HFFc6 (cell line): ENCODE measurements at regions not wholly inside any gene's neighbourhood (a gene's known extent, or its start where the extent isn't known, plus 50 kb on each side); places are given as distances from the start of the nearest gene placed in this dataset.

Experiments
- DNase-seq: peaks from one replicate; pipeline ENCODE4 v3.0.0-alpha.2; 2018
- H3K27ac Mint-ChIP-seq: 2 replicates; pipeline ENCODE4 v1.8.0; 2020; ENCODE audit warnings: mild to moderate bottlenecking, mixed read lengths
- H3K27me3 Mint-ChIP-seq: 2 replicates; pipeline ENCODE4 v1.8.0; 2021; ENCODE audit warnings: mild to moderate bottlenecking, moderate library complexity, mixed read lengths; ENCODE audit not compliant: insufficient read depth
- H3K36me3 Mint-ChIP-seq: 2 replicates; pipeline ENCODE4 v1.8.0; 2021; ENCODE audit warnings: low read depth, mixed read lengths
- H3K4me1 Mint-ChIP-seq: 2 replicates; pipeline ENCODE4 v1.8.0; 2020; ENCODE audit warnings: low read depth, mixed read lengths
- H3K4me3 Mint-ChIP-seq: 2 replicates; pipeline ENCODE4 v1.8.0; 2020; ENCODE audit warnings: mild to moderate bottlenecking, moderate library complexity, mixed read lengths
- H3K9me3 Mint-ChIP-seq: 2 replicates; pipeline ENCODE4 v1.8.0; 2020; ENCODE audit warnings: mild to moderate bottlenecking, mixed read lengths
- CTCF ChIP-seq: fragments of 200-600 bp; sonication (generic); IDR thresholded peaks from 2 replicates; pipeline ENCODE4 v1.5.0; 2021; ENCODE audit warnings: antibody characterized with exemption, mild to moderate bottlenecking

DNA sequence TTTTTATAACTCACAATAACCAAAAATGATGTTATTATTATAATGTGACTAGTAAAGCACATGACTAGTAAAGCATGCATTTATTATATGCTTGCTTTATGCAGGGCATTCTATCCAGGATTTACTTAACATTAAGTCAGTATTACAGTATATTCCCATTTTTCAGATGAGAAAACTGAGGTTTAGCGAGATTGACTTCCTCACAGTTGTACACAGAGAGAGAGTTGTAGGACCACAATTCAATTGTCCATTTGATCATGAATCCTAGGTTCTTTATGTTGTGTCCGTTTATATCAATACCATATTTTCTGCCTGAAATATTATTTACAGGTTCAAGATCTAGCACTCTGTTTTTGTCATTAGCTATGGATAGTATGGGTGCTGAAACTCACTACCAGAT lies 301.5 kb downstream of the PRL start:
- Mint-ChIP-seq H3K36me3 (no peaks in the 10 kb centered on the region), H3K4me3 (no peak overlapping the region), H3K4me1 (peaks cover 67% of the 10 kb centered on the region), H3K27me3 (no peaks in the 10 kb centered on the region; the same call in 1 of the 2 replicates), H3K27ac (no peak overlapping the region), H3K9me3 (no peaks in the 10 kb centered on the region)
- TF ChIP-seq CTCF: no peak
- DNase-seq: no peak

- no peak for TF ChIP-seq CTCF
- H3K27ac Mint-ChIP-seq: no peak overlapping the region
- no peaks in the 10 kb centered on the region for H3K9me3 Mint-ChIP-seq
- H3K36me3 Mint-ChIP-seq: no peaks in the 10 kb centered on the region
- peaks cover 56% of the 10 kb centered on the region for H3K4me1 Mint-ChIP-seq
- H3K27me3 Mint-ChIP-seq: no peaks in the 10 kb centered on the region; the same call in 1 of the 2 replicates
- DNase-seq: no peak
- no peak overlapping the region for H3K4me3 Mint-ChIP-seq
Measured at GRCh38 chr6:21996425-21997118, 300.3 kb downstream of the PRL start.

- H3K36me3 Mint-ChIP-seq: no peaks in the 10 kb centered on the region
- H3K4me1 Mint-ChIP-seq: peaks cover 47% of the 10 kb centered on the region
- no peaks in the 10 kb centered on the region for H3K9me3 Mint-ChIP-seq
- H3K27ac Mint-ChIP-seq: no peak overlapping the region
- no peaks in the 10 kb centered on the region; the same call in 1 of the 2 replicates for H3K27me3 Mint-ChIP-seq
- no peak for TF ChIP-seq CTCF
- no peak overlapping the region for H3K4me3 Mint-ChIP-seq
- DNase-seq: no peak
Measured at GRCh38 chr6:21997119-21998037, 299.5 kb downstream of the PRL start.

DNA sequence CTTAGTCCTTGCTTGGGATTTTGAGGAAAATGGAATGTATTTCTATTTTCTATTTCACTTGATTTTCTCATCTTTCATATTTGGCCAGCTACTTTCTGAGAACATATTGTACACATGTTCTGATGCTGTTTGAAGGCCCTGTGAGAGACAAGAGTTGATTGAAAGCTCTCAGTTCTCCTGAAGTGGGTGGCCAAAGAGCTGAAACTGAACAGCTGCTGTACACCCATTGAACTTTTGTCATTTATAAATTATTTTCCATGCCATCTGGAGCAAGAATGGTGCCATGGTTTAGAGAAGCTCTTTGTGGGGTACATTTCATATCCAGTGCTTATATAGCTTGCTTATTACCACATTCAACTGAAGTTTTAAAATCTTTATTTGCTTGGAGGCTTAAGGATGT lies 298.3 kb downstream of the PRL start:
- H3K36me3 Mint-ChIP-seq: no peaks in the 10 kb centered on the region

More for the DNA sequence above, 298.3 kb downstream of the PRL start:
- Mint-ChIP-seq H3K27me3 (no peaks in the 10 kb centered on the region), H3K4me3 (peak overlapping the region; percentile 37), H3K4me1 (peaks cover 42% of the 10 kb centered on the region), H3K9me3 (no peaks in the 10 kb centered on the region), H3K27ac (peak overlapping the region; percentile 56)
- no peak for TF ChIP-seq CTCF
- no peak for DNase-seq
